ENCODE measurements at regions not wholly inside any gene's neighbourhood (a gene's known extent, or its start where the extent isn't known, plus 50 kb on each side); places are given as distances from the start of the nearest gene placed in this dataset.

- WGBS, result 85% methylated on average over 4 of the region's 4 CpGs
These were observed 467.9 kb upstream of the TENM3 start for GRCh38 chr4:181775298-181775697.

GRCh38 chr4:181776264-181777054, 466.7 kb upstream of the TENM3 start:
- WGBS, result 76% methylated on average over 5 of the region's 5 CpGs
- Histone ChIP-seq H3K36me3 (no peaks in the 10 kb centered on the region), H3K9me3 (no peaks in the 10 kb centered on the region), H3K27me3 (no peaks in the 10 kb centered on the region), H3K4me3 (no peak overlapping the region), H3K27ac (no peak overlapping the region), H3K4me1 (no peaks in the 10 kb centered on the region)
- TF ChIP-seq POLR2AphosphoS5 (IDR thresholded peaks at IDR 0.05) (no peak), POLR2A (IDR thresholded peaks at IDR 0.05) (no peak), EP300 (IDR thresholded peaks at IDR 0.05) (no peak), CTCF (IDR thresholded peaks at IDR 0.05) (no peak)
- DNase-seq (ENCODE audit: low spot score in 2 of 2), result no peak

More at GRCh38 chr4:181775298-181775697, 467.9 kb upstream of the TENM3 start:
- no peak for TF ChIP-seq EP300 (IDR thresholded peaks at IDR 0.05)
- no peak for TF ChIP-seq CTCF (IDR thresholded peaks at IDR 0.05)
- no peak for TF ChIP-seq POLR2A (IDR thresholded peaks at IDR 0.05)
- no peak for TF ChIP-seq POLR2AphosphoS5 (IDR thresholded peaks at IDR 0.05)
- Histone ChIP-seq H3K27me3 (no peaks in the 10 kb centered on the region), H3K9me3 (no peaks in the 10 kb centered on the region), H3K4me3 (no peak overlapping the region), H3K36me3 (no peaks in the 10 kb centered on the region), H3K4me1 (no peaks in the 10 kb centered on the region), H3K27ac (no peak overlapping the region)
- DNase-seq (ENCODE audit: low spot score in 2 of 2), result no peak

- no peak overlapping the region for H3K27ac ChIP-seq
- no peaks in the 10 kb centered on the region for H3K4me1 ChIP-seq
- H3K27me3 ChIP-seq, result no peaks in the 10 kb centered on the region
- no peak for TF ChIP-seq CTCF (IDR thresholded peaks at IDR 0.05)
- TF ChIP-seq EP300 (IDR thresholded peaks at IDR 0.05), result no peak
- TF ChIP-seq POLR2A (IDR thresholded peaks at IDR 0.05), result no peak
- TF ChIP-seq POLR2AphosphoS5 (IDR thresholded peaks at IDR 0.05), result no peak
- WGBS, result 84% methylated on average over 2 of the region's 2 CpGs
- DNase-seq (ENCODE audit: low spot score in 2 of 2), result no peak
- H3K4me3 ChIP-seq, result no peak overlapping the region
- H3K36me3 ChIP-seq, result no peaks in the 10 kb centered on the region
- H3K9me3 ChIP-seq, result no peaks in the 10 kb centered on the region
These were observed 465.7 kb upstream of the TENM3 start for GRCh38 chr4:181777518-181777917.

- no peak overlapping the region for H3K27ac ChIP-seq
- no peaks in the 10 kb centered on the region for H3K9me3 ChIP-seq
- no peaks in the 10 kb centered on the region for H3K4me1 ChIP-seq
- WGBS, result 66% methylated on average over 2 of the region's 2 CpGs
- TF ChIP-seq POLR2A (IDR thresholded peaks at IDR 0.05) (no peak), CTCF (IDR thresholded peaks at IDR 0.05) (no peak), POLR2AphosphoS5 (IDR thresholded peaks at IDR 0.05) (no peak)
- no peak for DNase-seq (ENCODE audit: low spot score in 2 of 2)
- H3K27me3 ChIP-seq, result no peaks in the 10 kb centered on the region
- no peak overlapping the region for H3K4me3 ChIP-seq
- H3K36me3 ChIP-seq, result no peaks in the 10 kb centered on the region
These were observed 458.3 kb upstream of the TENM3 start for GRCh38 chr4:181784881-181785280.

GRCh38 chr4:181792641-181793040, 450.6 kb upstream of the TENM3 start:
- H3K4me1 ChIP-seq, result no peaks in the 10 kb centered on the region
- H3K4me3 ChIP-seq, result no peak overlapping the region
- H3K27me3 ChIP-seq, result no peaks in the 10 kb centered on the region
- DNase-seq (ENCODE audit: low spot score in 2 of 2), result no peak
- no peak overlapping the region for H3K27ac ChIP-seq
- 8% methylated on average over 1 of the region's 1 CpG for WGBS
- no peaks in the 10 kb centered on the region for H3K9me3 ChIP-seq
- no peaks in the 10 kb centered on the region for H3K36me3 ChIP-seq
- TF ChIP-seq POLR2AphosphoS5 (IDR thresholded peaks at IDR 0.05) (no peak), EP300 (IDR thresholded peaks at IDR 0.05) (no peak), POLR2A (IDR thresholded peaks at IDR 0.05) (no peak), CTCF (IDR thresholded peaks at IDR 0.05) (no peak)
